Fibroblast of pulmonary artery (primary cell): ENCODE measurements at regions not wholly inside any gene's neighbourhood (a gene's known extent, or its start where the extent isn't known, plus 50 kb on each side); places are given as distances from the start of the nearest gene placed in this dataset.

ENCODE experiments used
- DNase-seq: peaks from one replicate; pipeline ENCODE4 v3.0.0-alpha.2; 2010; ENCODE audit warnings: low read depth
- H3K4me3 ChIP-seq: replicated peaks from 2 replicates; pipeline ENCODE4 v1.5.1; 2011; ENCODE audit warnings: low read depth, mild to moderate bottlenecking, control low read depth, low read length, moderate library complexity
- CTCF ChIP-seq: IDR thresholded peaks from 2 replicates; pipeline ENCODE4 v1.5.1; 2011; ENCODE audit warnings: mild to moderate bottlenecking, control low read depth, low read length, inconsistent platforms; ENCODE audit errors: missing control alignments

GRCh38 chr5:75894482-75894881 is 177.2 kb upstream of the POC5 start:
- no peak for TF ChIP-seq CTCF
- no peak for DNase-seq
- H3K4me3 ChIP-seq, result no peak overlapping the region

- H3K4me3 ChIP-seq, result no peak overlapping the region
- no peak for TF ChIP-seq CTCF
- no peak for DNase-seq
Observed at GRCh38 chr5:75891736-75892135, 174.5 kb upstream of the POC5 start.

GRCh38 chr5:75891020-75891419 is 173.8 kb upstream of the POC5 start:
- H3K4me3 ChIP-seq, result no peak overlapping the region
- no peak for TF ChIP-seq CTCF

GRCh38 chr5:75890546-75890945 is 173.3 kb upstream of the POC5 start:
- no peak for DNase-seq
- TF ChIP-seq CTCF, result no peak
- no peak overlapping the region for H3K4me3 ChIP-seq

More at GRCh38 chr5:75891020-75891419, 173.8 kb upstream of the POC5 start:
- no peak for DNase-seq

- no peak overlapping the region for H3K4me3 ChIP-seq
- TF ChIP-seq CTCF, result no peak
- peak; percentile 1 for DNase-seq
Observed at GRCh38 chr5:75886706-75887105, 169.5 kb upstream of the POC5 start.

GRCh38 chr5:75885849-75886596 is 168.8 kb upstream of the POC5 start:
- H3K4me3 ChIP-seq, result no peak overlapping the region
- TF ChIP-seq CTCF, result no peak
- no peak for DNase-seq

GRCh38 chr5:75885321-75885720 is 168.1 kb upstream of the POC5 start:
- TF ChIP-seq CTCF, result no peak
- DNase-seq, result no peak
- no peak overlapping the region for H3K4me3 ChIP-seq
